Glutamatergic neuron (in vitro differentiated cells): ENCODE measurements at regions not wholly inside any gene's neighbourhood (a gene's known extent, or its start where the extent isn't known, plus 50 kb on each side); places are given as distances from the start of the nearest gene placed in this dataset.

Experiments used
- DNase-seq: peaks from one replicate; pipeline ENCODE4 v3.0.0; 2022
- H3K27ac Mint-ChIP-seq: one replicate; pipeline ENCODE4 v1.8.0; 2020; ENCODE audit warnings: mild to moderate bottlenecking, mixed read lengths, inconsistent platforms; ENCODE audit not compliant: unreplicated experiment
- H3K27me3 Mint-ChIP-seq: one replicate; pipeline ENCODE4 v1.8.0; 2020; ENCODE audit warnings: mild to moderate bottlenecking, moderate library complexity, mixed read lengths, inconsistent platforms; ENCODE audit not compliant: unreplicated experiment
- H3K36me3 Mint-ChIP-seq: one replicate; pipeline ENCODE4 v1.8.0; 2020; ENCODE audit warnings: mild to moderate bottlenecking, mixed read lengths, inconsistent platforms; ENCODE audit not compliant: unreplicated experiment
- H3K4me1 Mint-ChIP-seq: one replicate; pipeline ENCODE4 v1.8.0; 2020; ENCODE audit warnings: mild to moderate bottlenecking, low read depth, mixed read lengths, inconsistent platforms; ENCODE audit not compliant: unreplicated experiment
- H3K4me3 Mint-ChIP-seq: one replicate; pipeline ENCODE4 v1.8.0; 2020; ENCODE audit warnings: mild to moderate bottlenecking, mixed read lengths, inconsistent platforms; ENCODE audit not compliant: unreplicated experiment
- H3K9me3 Mint-ChIP-seq: one replicate; pipeline ENCODE4 v1.8.0; 2020; ENCODE audit warnings: mild to moderate bottlenecking, moderate library complexity, mixed read lengths, inconsistent platforms; ENCODE audit not compliant: unreplicated experiment
- TF ChIP-seq, protein P1 (sequence below): fragments of 200-600 bp; sonication (generic); IDR thresholded peaks from one replicate; pipeline ENCODE4 v1.5.0; 2021; ENCODE audit not compliant: partially characterized antibody, unreplicated experiment

DNA sequence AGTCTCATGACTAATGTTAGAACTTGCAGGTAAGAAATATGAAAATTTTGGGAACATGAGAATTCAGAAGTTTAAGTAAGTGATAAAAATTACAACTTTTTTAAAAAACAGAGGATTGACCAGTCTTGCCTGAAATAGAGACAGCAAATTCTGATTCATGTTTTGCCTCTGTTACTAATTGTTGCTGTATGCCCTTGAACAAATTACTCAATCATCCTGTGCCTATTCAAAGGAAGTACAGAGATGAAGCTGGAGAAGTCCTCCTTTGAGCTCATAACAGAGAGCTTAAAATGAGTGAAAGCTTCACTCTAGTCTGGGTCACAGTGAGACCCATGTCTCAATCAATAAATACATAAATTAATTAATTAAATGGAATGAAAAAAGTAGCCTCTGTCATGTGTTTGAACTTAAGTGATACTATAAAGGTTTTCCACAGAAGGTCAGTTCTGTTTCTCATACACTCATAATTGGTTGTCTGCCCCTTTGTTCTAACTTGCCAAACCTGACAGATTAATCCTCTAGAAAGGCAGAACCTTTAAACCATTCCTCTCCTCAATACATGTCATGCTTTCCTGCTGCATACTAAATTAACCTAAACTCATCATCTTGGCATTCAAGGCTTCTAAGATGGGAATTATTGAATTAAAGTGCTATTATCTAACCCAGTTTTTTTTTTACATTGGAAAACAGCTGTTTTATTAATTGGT lies 374.6 kb upstream of the LRATD1 start:
- no peak overlapping the region for H3K27ac Mint-ChIP-seq
- H3K9me3 Mint-ChIP-seq = no peaks in the 10 kb centered on the region
- peaks cover 2% of the 10 kb centered on the region for H3K27me3 Mint-ChIP-seq
- TF ChIP-seq, protein P1, sequence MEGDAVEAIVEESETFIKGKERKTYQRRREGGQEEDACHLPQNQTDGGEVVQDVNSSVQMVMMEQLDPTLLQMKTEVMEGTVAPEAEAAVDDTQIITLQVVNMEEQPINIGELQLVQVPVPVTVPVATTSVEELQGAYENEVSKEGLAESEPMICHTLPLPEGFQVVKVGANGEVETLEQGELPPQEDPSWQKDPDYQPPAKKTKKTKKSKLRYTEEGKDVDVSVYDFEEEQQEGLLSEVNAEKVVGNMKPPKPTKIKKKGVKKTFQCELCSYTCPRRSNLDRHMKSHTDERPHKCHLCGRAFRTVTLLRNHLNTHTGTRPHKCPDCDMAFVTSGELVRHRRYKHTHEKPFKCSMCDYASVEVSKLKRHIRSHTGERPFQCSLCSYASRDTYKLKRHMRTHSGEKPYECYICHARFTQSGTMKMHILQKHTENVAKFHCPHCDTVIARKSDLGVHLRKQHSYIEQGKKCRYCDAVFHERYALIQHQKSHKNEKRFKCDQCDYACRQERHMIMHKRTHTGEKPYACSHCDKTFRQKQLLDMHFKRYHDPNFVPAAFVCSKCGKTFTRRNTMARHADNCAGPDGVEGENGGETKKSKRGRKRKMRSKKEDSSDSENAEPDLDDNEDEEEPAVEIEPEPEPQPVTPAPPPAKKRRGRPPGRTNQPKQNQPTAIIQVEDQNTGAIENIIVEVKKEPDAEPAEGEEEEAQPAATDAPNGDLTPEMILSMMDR = no peak
- no peak overlapping the region for H3K4me3 Mint-ChIP-seq
- H3K36me3 Mint-ChIP-seq = no peaks in the 10 kb centered on the region
- no peak for DNase-seq
- H3K4me1 Mint-ChIP-seq = no peaks in the 10 kb centered on the region

DNA sequence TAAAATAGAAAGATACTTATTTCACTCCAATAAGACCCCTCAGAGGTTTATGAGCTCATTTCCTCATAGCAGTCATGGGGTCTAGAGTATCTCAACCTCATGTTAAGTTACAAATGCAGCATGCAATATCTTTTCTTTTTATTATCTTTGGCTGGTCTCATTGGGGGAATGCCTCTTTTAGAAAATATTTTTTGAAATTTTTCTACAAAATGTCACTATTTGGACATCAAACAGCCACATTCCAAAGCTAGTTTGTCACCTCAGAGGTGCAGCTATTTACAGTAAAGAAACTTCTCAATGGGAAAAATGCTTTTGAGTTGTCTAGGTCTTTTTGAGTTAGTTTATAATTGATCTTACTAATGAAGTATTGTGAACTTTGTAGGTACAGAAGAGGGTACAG lies 370.7 kb upstream of the LRATD1 start:
- TF ChIP-seq, protein P1 = no peak
- peaks cover 2% of the 10 kb centered on the region for H3K9me3 Mint-ChIP-seq
- no peaks in the 10 kb centered on the region for H3K36me3 Mint-ChIP-seq
- H3K27me3 Mint-ChIP-seq = peaks cover 2% of the 10 kb centered on the region
- no peak overlapping the region for H3K27ac Mint-ChIP-seq
- H3K4me3 Mint-ChIP-seq = no peak overlapping the region
- no peaks in the 10 kb centered on the region for H3K4me1 Mint-ChIP-seq
- DNase-seq = no peak

DNA sequence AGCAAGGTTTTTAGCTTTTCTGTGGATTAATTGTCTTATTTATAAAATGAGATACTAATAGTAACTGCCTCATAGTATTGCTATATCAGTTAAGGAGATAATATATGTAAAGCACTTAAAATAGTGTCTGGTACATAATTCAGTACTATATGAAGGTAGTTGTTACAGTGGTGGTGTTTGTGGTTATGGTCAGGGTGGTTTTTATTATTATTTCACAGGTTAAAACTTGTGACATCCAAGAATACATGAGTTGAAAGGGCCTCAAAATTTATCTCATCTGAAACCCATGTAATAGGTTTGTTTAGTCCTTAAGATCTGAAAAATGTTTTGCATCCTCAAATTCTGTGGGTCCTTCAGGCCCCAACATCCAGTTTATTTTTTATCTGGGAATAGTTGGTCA lies 369.5 kb upstream of the LRATD1 start:
- Mint-ChIP-seq H3K4me1 (no peaks in the 10 kb centered on the region), H3K36me3 (no peaks in the 10 kb centered on the region), H3K9me3 (peaks cover 2% of the 10 kb centered on the region), H3K27me3 (no peaks in the 10 kb centered on the region), H3K27ac (no peak overlapping the region), H3K4me3 (no peak overlapping the region)
- no peak for DNase-seq
- TF ChIP-seq, protein P1 = no peak

DNA sequence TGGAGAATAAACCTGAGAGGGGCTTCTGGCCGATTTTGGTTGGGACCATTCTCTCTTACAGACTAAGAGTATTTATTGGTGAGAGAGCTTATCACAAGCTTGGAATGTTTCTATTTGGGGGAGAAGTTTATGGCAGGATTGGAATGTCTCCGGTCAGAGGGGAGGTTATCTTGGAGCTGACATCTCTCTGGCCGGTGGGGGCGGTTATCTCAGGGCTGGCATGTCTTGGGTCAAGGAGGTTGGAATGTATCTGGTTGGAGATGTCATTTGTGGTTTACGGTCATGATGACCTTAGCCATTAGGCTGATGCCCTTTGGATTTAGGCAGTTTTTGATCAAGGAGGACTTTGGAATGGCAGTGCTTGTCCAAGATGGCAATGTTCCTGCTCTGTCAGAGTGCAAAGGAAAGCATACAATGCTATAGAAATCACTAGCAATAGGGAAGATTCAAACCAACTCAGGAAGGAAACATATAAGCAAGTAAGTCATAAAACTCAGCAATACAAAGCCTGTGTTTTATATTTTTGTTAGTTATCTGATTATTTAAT lies 362.4 kb upstream of the LRATD1 start:
- no peak overlapping the region for H3K4me3 Mint-ChIP-seq
- H3K9me3 Mint-ChIP-seq = peaks cover 2% of the 10 kb centered on the region
- no peaks in the 10 kb centered on the region for H3K27me3 Mint-ChIP-seq
- TF ChIP-seq, protein P1 = no peak
- no peak overlapping the region for H3K27ac Mint-ChIP-seq
- no peaks in the 10 kb centered on the region for H3K4me1 Mint-ChIP-seq
- peaks cover 5% of the 10 kb centered on the region for H3K36me3 Mint-ChIP-seq
- no peak for DNase-seq

DNA sequence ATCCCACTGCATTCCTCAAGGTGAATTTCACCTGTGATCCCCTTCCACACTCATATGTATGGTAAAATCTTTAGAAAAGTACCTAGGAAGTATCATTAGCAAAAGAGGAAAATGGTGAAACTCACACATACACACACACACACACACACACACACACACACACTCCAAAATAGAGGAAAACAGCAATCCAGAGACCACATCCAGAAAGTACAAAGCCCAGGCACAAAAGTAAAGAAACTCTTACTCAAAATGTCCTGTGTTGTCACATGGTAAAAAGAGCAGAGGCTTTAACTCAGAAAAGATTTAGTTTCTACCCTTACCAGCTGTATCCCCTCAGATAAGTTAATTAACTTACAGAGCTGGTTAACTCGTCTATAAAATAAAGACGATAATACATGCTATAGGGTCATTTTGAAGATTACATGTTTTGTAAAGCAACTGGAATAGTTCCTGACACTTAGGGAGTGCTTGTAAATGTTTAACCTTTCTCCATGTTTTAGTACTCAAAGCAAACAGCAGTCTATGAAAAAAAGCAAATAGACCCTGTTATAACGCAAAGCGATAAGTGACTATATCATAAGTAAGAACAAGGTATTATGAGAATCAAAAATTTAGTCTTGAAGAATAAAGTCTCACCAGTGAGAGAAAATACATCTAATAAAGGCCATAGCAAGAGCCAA lies 360.0 kb upstream of the LRATD1 start:
- H3K36me3 Mint-ChIP-seq = peaks cover 5% of the 10 kb centered on the region
- H3K9me3 Mint-ChIP-seq = no peaks in the 10 kb centered on the region
- no peak overlapping the region for H3K4me3 Mint-ChIP-seq
- no peaks in the 10 kb centered on the region for H3K4me1 Mint-ChIP-seq
- H3K27ac Mint-ChIP-seq = no peak overlapping the region
- H3K27me3 Mint-ChIP-seq = no peaks in the 10 kb centered on the region
- no peak for DNase-seq
- TF ChIP-seq, protein P1 = no peak
